K562 (cell line): ENCODE measurements at regions not wholly inside any gene's neighbourhood (a gene's known extent, or its start where the extent isn't known, plus 50 kb on each side); places are given as distances from the start of the nearest gene placed in this dataset.

Source experiments
- ATF6 ChIP-seq: sonication (generic); formaldehyde crosslinking; IDR thresholded peaks from 2 replicates; pipeline ENCODE4 v1.4.0; 2020; ENCODE audit warnings: mild to moderate bottlenecking, missing genetic modification reagents
- ZHX1 ChIP-seq: fragments of 150-350 bp; conservative IDR thresholded peaks from 2 replicates; pipeline ENCODE4 v1.6.1; 2014; ENCODE audit warnings: low read length

- no peak for TF ChIP-seq ATF6
- no peak for TF ChIP-seq ZHX1
Observed at GRCh38 chr16:48487287-48487686, 102.1 kb upstream of the SIAH1 start.
